SK-N-MC (cell line): ENCODE measurements at regions not wholly inside any gene's neighbourhood (a gene's known extent, or its start where the extent isn't known, plus 50 kb on each side); places are given as distances from the start of the nearest gene placed in this dataset.

Experiments
- DNase-seq: peaks from one replicate; pipeline ENCODE4 v3.0.0-alpha.2; 2011; ENCODE audit warnings: low read depth, low spot score
- H3K27ac ChIP-seq: fragments of 200-600 bp; sonication (generic); 2 replicates; pipeline ENCODE4 v1.5.1; 2016; ENCODE audit warnings: mixed run types
- H3K36me3 ChIP-seq: fragments of 200-600 bp; sonication (generic); 2 replicates; pipeline ENCODE4 v1.6.1; 2017; ENCODE audit warnings: antibody characterized with exemption, low read length, mixed read lengths; ENCODE audit not compliant: insufficient read depth
- H3K4me3 ChIP-seq: fragments of 200-600 bp; sonication (generic); 2 replicates; pipeline ENCODE4 v1.5.1; 2016
- H3K9ac ChIP-seq: fragments of 200-600 bp; sonication (generic); 2 replicates; pipeline ENCODE4 v1.8.0; 2017; ENCODE audit warnings: mixed run types, mixed read lengths; ENCODE audit not compliant: insufficient read length
- H3K9me3 ChIP-seq: fragments of 200-600 bp; sonication (generic); 2 replicates; pipeline ENCODE4 v1.6.1; 2017; ENCODE audit warnings: low read depth, mild to moderate bottlenecking, antibody characterized with exemption, low read length, moderate library complexity, mixed read lengths
- EZH2 ChIP-seq: fragments of 200-600 bp; sonication (generic); IDR thresholded peaks from one replicate; pipeline ENCODE4 v1.6.1; 2017; ENCODE audit warnings: antibody characterized with exemption
- FOXP2 ChIP-seq: optimal IDR thresholded peaks from 2 replicates; pipeline ENCODE3; 2011; ENCODE audit warnings: mild to moderate bottlenecking, moderate library complexity; ENCODE audit not compliant: insufficient read depth; ENCODE audit errors: extremely low read length, control extremely low read depth
- POLR2AphosphoS5 ChIP-seq: IDR thresholded peaks from 2 replicates; pipeline ENCODE4 v1.6.1; 2012; ENCODE audit warnings: mild to moderate bottlenecking, low read depth, low read length, borderline replicate concordance

GRCh38 chr17:6936370-6937028 lies 59.4 kb upstream of the ALOX12 start:
- H3K9ac ChIP-seq: no peak overlapping the region

GRCh38 chr17:6938637-6939036 lies 57.2 kb upstream of the ALOX12 start:
- TF ChIP-seq POLR2AphosphoS5: no peak
- no peak for TF ChIP-seq FOXP2
- TF ChIP-seq EZH2: no peak
- Histone ChIP-seq H3K4me3 (no peak overlapping the region), H3K9me3 (no peaks in the 10 kb centered on the region), H3K36me3 (no peaks in the 10 kb centered on the region), H3K9ac (no peak overlapping the region), H3K27ac (no peak overlapping the region)
- DNase-seq: no peak

More at GRCh38 chr17:6936370-6937028, 59.4 kb upstream of the ALOX12 start:
- no peak for DNase-seq
- Histone ChIP-seq H3K9me3 (no peaks in the 10 kb centered on the region), H3K27ac (no peak overlapping the region), H3K4me3 (no peak overlapping the region), H3K36me3 (no peaks in the 10 kb centered on the region)
- TF ChIP-seq POLR2AphosphoS5 (no peak), EZH2 (no peak), FOXP2 (no peak)

GRCh38 chr17:6940186-6940649 lies 55.6 kb upstream of the ALOX12 start:
- Histone ChIP-seq H3K27ac (no peak overlapping the region), H3K36me3 (no peaks in the 10 kb centered on the region), H3K9me3 (no peaks in the 10 kb centered on the region), H3K9ac (peak overlapping the region; percentile 28), H3K4me3 (peak overlapping the region; percentile 73)
- DNase-seq: no peak
- TF ChIP-seq POLR2AphosphoS5 (no peak), FOXP2 (no peak), EZH2 (no peak)

- no peaks in the 10 kb centered on the region for H3K9me3 ChIP-seq
- no peak for DNase-seq
- H3K9ac ChIP-seq: no peak overlapping the region
- H3K36me3 ChIP-seq: no peaks in the 10 kb centered on the region
- H3K4me3 ChIP-seq: no peak overlapping the region
- no peak overlapping the region for H3K27ac ChIP-seq
- TF ChIP-seq FOXP2 (no peak), EZH2 (no peak), POLR2AphosphoS5 (no peak)
Measured at GRCh38 chr17:6941989-6942388, 53.9 kb upstream of the ALOX12 start.

- H3K27ac ChIP-seq: no peak overlapping the region
- no peak for DNase-seq
- no peak overlapping the region for H3K9ac ChIP-seq
- no peak overlapping the region for H3K4me3 ChIP-seq
- TF ChIP-seq FOXP2: no peak
- H3K36me3 ChIP-seq: no peaks in the 10 kb centered on the region
- no peaks in the 10 kb centered on the region for H3K9me3 ChIP-seq
Measured at GRCh38 chr17:6943406-6943805, 52.4 kb upstream of the ALOX12 start.
